Activated CD8-positive, alpha-beta memory T cell treated with anti-CD3 and anti-CD28 coated beads for 4 hours (primary cell): ENCODE measurements at regions not wholly inside any gene's neighbourhood (a gene's known extent, or its start where the extent isn't known, plus 50 kb on each side); places are given as distances from the start of the nearest gene placed in this dataset.

Experiments
- DNase-seq, 2 donors: peaks; one replicate each; pipeline ENCODE4 v3.0.0-alpha.2; 2020; ENCODE audit warnings: low read depth in 2 of 2

GRCh38 chr1:209391792-209392191 is 191.7 kb upstream of the CAMK1G start:
- DNase-seq, result no peak

DNA sequence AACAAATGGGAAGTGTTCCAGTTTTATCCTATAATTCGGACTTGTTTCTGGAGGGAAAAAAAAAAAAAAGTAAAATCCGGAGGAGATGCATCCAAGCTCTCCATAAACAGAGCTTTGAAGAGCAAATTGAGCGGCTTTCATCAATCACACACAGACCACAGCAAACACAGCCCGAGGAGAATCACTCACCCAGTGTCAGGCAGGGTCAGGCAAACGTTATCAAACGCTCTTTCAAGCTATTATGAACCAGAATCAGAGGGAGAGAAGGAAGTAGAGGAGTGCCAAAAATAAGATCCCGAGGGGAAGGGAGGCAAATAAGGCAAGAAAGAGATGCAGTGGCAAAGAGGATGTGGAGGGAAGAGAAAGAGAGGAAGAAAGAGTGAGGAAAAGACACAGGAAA is 188.3 kb upstream of the CAMK1G start:
- DNase-seq, result no peak

GRCh38 chr1:209397371-209397770 is 186.1 kb upstream of the CAMK1G start:
- DNase-seq, result no peak

DNA sequence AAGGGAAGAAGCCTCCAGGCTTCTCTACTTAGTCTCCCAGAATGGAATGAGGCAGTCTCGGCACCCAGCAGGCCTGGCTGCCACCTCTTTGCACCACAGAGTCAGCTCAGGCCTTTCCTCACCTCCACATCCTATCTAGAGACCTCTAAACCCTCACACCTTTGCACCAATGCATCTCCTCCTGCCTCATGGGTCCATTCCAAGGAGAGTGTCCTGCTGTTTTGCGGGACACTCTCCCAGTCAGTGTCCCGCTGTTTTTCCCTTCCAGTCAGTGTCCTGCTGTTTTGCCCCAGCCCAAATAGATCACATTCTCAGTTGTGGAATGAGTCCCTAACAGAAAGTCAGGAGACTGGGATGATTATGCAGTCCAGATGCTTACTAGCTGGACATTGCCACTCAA is 185.6 kb upstream of the CAMK1G start:
- no peak for DNase-seq

GRCh38 chr1:209398313-209398991 is 185.1 kb upstream of the CAMK1G start:
- DNase-seq, result no peak

GRCh38 chr1:209399800-209400199 is 183.7 kb upstream of the CAMK1G start:
- DNase-seq, result no peak

- DNase-seq, result no peak
Measured at GRCh38 chr1:209400351-209401220, 182.9 kb upstream of the CAMK1G start.

- DNase-seq, result no peak
Measured at GRCh38 chr1:209402697-209403096, 180.8 kb upstream of the CAMK1G start.

DNA sequence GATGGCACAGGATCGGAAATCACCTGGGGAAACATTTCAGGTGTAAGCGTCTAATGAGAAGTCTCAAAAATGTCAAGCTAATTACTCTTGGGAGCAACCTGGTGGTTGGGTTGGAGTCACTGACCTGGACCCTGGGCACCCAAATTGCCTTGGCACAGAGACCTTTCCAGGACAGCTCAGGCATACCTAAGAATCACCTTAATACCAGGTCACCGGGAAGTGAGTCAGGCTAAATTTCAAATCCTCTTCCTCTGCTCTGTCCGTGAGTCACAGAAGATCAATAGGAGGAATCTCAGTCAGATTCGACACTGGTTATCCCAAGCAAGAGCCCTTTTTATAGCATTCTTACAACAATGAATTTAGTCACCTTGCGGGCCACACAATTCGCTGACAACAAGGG is 179.6 kb upstream of the CAMK1G start:
- DNase-seq, result no peak

DNA sequence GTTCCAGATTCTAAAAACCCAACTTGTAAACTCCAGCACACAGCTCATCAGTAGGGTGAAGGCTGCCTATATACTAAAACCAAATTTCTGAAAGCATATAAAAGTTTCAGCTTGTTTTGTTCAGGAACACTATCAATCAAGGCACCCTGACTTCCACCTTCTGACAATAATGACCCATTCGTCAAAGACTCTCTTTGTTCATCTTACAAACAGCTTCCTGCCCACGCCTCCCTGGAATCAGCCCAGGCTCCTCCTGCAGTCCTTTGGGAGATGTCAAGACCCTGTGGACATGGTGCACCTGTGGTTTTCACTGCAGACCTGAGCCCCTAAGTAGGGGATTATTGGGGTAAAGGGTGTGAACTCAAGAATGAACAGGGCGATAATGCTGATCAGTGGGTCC is 178.9 kb upstream of the CAMK1G start:
- DNase-seq, result no peak

DNA sequence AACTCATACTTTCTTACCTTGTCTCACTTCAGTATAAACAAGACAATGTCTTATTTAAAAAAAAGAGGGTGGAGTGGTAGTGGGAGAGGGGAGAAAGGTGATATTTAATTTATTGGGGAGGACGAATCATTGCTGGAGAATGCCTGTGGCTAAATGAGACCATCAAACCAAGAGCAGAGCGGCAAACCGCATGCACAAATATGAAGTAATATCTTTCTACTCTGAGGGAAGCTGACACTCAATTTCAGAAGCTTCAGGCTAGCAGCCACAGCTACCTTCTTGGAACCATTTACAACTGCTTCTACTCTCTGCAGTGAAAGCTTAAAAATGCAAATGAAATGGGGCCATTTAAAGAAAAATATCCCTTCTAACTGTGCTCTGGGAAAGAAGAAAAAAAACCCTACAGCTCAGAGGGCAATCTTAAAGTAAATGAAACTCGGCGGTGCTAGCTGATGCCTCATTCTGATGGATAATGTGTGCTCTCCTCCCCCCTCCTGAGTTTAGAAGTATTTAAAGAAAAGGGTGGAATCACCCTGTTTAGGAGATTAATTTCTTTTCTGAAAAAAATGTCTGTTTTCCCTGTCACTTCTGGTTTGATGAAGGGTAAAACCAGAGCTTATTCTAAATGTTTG is 178.2 kb upstream of the CAMK1G start:
- no peak for DNase-seq

DNA sequence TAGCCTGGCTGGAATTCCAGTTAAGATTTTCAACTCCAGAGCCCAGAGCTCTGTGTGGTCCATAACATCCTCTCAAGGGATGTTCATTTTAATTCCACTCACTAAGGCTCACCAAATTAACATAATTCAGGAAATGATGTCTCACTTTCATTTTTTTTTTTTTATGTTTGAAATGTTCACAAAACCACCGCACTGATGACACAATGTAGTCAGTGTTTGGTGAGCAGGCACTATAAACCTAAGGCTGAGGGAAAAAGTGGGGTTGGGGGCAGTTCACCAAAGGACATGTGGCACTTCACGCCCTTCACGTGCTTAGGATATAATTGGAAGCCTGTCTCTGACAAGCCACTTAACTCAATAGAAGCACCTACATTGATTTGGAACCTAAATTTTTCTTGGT is 177.3 kb upstream of the CAMK1G start:
- DNase-seq, result no peak

DNA sequence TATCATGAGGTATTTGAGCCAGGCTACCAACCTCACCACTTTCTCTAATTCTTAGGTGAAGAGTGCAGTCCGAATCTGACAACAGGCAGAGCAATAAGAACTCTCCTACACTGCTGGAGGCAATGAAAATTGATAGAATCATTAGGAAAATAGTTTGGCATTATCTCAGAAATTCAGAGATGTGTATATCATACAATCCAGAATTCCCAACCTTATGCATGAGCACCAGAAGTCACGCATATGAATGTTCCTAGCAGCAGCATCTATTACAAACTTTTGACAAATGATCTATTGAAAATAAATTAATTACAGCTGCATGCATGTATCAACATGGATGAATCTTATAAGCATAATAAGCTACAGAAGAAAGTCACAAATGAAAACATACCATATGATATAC is 176.9 kb upstream of the CAMK1G start:
- no peak for DNase-seq

- DNase-seq, result no peak
Measured at GRCh38 chr1:209409780-209410179, 173.7 kb upstream of the CAMK1G start.

DNA sequence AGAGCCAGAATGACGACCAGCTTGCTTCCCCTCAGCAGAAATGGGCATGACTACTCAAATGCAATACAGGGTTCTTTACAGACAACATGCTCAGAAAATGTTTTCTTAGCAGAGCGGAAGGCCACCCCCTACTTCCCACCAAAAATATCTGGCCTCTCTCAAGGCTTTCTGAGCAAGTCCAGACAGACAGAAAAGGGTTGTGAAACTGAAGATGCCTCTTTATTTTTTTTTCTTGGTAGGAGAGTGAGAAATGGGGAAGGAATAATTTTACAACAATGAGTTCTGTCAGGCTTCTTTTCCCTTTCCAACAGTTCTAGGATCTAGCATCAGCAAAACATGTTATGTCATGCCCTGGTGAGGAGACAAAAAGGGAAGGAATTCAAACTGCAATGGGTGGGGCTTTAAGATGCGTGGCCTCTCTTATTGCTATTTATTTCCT is 172.0 kb upstream of the CAMK1G start:
- DNase-seq, result no peak

GRCh38 chr1:209412036-209412435 is 171.5 kb upstream of the CAMK1G start:
- DNase-seq, result no peak

DNA sequence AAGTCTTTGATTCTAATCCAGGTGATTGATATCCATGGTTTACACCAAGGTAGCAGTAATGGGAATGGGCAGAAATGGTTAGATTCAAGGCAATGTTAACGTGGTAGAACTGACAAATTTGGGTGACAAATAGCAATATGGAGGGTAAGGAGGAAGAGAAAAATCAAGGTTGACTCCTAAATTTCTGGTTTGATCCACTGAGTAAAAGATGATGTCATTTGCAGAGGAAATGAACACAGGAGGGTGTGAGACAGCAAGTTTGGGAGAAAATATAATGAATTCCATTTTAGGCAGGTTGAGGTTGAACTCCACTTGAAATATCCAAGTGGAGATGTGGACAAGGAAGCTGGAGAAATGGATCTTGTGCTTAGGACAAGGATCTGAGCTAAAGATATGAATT is 170.9 kb upstream of the CAMK1G start:
- no peak for DNase-seq

DNA sequence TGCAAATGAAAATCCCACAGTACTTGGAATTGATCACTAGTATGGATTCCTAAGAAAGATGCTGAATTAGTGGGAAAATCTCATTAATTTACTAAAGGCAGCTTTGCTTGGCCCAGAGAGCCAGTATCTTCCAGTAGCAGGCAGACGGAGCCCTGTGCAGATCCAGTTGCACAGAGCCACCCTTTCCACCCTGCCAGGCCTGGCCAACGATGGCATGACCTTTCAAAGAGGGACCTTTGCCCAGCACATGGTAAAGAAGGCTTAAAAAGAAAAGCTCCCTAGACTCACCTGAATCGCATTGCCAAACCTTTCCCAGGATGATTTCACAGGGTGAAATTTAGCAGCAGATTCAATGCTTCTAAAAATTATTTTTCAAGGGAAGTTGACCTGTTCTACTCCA is 170.5 kb upstream of the CAMK1G start:
- DNase-seq, result no peak

DNA sequence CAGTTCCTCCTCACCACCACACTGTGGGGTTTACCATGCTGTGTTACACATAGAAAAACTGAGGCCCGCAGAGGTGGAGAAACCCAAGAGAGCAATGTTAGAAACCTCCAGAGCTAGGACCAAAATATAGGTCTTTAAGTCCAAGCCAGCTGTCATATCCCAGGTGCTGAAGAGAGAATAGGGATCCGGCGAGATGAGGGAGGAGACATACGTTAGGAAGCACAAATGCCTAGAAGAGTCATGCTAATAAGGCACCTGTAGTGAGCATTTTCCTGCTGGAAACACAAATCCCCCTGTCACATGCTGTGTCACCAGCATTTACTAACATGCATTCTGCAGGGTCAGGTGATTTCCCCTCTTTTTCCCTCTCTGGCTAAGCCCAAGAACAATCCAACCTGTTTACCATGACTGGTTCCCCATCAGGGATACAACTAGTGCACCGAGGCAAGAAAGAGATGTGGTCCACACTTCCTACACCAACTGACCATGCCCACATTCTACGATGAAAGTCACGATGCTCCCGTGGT is 168.6 kb upstream of the CAMK1G start:
- no peak for DNase-seq

DNA sequence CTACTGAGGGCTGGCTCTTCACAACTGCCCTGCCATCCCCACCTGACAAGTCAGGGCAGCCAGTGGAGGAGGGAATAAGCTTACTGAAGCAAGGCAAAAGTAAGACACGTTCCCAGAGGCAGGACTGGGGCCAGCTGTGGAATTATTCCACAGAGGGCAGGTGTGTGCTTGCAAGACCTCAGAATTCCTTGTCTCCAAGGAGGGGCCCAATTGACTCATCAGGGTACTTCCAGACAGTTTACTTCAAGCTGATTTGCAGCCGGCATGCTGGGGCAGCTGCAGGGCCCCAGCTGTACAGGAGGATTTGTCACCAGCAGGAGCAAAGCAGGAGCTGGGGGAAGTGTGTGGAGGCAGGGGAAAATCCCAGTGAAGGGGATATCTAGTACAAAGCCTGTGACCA is 167.5 kb upstream of the CAMK1G start:
- DNase-seq, result no peak

DNA sequence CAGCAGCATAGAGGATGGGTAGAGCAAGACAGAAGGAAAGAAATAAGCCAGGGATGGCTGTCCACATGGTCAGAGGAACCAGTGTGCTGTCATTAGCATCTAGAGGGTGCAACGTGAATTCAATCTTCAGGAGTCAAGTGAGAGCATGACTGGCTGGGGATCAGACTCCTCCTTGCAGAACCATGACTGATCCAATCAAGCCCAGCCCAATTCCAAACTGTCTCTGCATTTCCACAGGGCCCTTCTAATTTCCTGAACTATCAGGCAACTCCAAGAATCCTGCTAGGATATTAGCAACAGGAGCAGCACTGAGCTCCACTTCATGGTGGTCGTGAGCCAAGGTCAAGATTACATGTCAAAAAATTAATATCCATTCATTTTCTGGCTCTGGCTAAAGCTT is 166.8 kb upstream of the CAMK1G start:
- DNase-seq, result no peak

DNA sequence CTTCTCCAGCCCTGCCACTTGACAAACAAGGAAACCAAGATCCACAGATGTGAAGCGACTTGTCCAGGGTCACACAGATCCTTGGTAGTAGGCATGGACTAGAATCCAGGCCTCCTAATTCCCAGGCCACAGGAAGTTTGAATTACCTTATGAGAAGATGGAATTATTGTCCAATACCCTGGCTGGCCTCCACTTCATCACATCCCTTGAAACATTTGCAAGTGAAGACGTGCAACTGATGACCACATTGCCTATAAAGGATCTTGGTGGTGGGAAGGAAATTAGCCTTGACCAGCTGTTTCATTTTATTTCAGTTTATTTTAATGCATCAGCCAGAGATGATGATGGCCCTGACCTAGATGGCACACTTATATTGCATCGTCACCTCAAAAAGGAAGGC is 165.8 kb upstream of the CAMK1G start:
- no peak for DNase-seq

- DNase-seq, result no peak
Measured at GRCh38 chr1:209420276-209420675, 163.2 kb upstream of the CAMK1G start.
